ENCODE measurements at regions not wholly inside any gene's neighbourhood (a gene's known extent, or its start where the extent isn't known, plus 50 kb on each side); places are given as distances from the start of the nearest gene placed in this dataset.
A peak's percentile ranks its signal among the peaks of the same experiment; 100 is the strongest.

- ATAC-seq, result no peak
Observed at GRCh38 chr14:45947830-45948229, 694.8 kb upstream of the MIS18BP1 start.

GRCh38 chr14:45946251-45946650, 693.2 kb upstream of the MIS18BP1 start:
- Histone ChIP-seq H3K79me2 (ENCODE audit: low read length) (no peaks in the 10 kb centered on the region), H3K4me1 (ENCODE audit: insufficient read depth, low read length) (no peaks in the 10 kb centered on the region), H3F3A (ENCODE audit: low read length, unreplicated experiment) (no peaks in the 10 kb centered on the region), H3K27ac (ENCODE audit: low read length) (no peak overlapping the region), H4K20me1 (ENCODE audit: low read length) (no peaks in the 10 kb centered on the region), H3K4me2 (ENCODE audit: low read length) (no peak overlapping the region), H3K27me3 (ENCODE audit: low read length) (peaks cover 23% of the 10 kb centered on the region), H2AFZ (ENCODE audit: low read length) (no peak overlapping the region), H3K9me2 (replicated peaks; ENCODE audit: low read length) (no peaks in the 10 kb centered on the region), H3K36me3 (ENCODE audit: low read depth, low read length) (no peaks in the 10 kb centered on the region), H3K4me3 (ENCODE audit: low read length) (no peak overlapping the region), H3K9me3 (ENCODE audit: low read length) (no peaks in the 10 kb centered on the region), H3K9ac (ENCODE audit: low read length) (no peak overlapping the region)
- CTCF ChIA-PET, result no interaction called here
- ATAC-seq (no peak), DNase-seq (no peak)
- TF ChIP-seq, protein P1, sequence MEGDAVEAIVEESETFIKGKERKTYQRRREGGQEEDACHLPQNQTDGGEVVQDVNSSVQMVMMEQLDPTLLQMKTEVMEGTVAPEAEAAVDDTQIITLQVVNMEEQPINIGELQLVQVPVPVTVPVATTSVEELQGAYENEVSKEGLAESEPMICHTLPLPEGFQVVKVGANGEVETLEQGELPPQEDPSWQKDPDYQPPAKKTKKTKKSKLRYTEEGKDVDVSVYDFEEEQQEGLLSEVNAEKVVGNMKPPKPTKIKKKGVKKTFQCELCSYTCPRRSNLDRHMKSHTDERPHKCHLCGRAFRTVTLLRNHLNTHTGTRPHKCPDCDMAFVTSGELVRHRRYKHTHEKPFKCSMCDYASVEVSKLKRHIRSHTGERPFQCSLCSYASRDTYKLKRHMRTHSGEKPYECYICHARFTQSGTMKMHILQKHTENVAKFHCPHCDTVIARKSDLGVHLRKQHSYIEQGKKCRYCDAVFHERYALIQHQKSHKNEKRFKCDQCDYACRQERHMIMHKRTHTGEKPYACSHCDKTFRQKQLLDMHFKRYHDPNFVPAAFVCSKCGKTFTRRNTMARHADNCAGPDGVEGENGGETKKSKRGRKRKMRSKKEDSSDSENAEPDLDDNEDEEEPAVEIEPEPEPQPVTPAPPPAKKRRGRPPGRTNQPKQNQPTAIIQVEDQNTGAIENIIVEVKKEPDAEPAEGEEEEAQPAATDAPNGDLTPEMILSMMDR (conservative IDR thresholded peaks at IDR 0.05; ENCODE audit: low read depth, low read length), result no peak
- no peak for TF ChIP-seq EZH2 (IDR thresholded peaks at IDR 0.05; ENCODE audit: low read length, unreplicated experiment)
- TF ChIP-seq EZH2phosphoT487 (IDR thresholded peaks at IDR 0.05; ENCODE audit: borderline replicate concordance, low read length), result no peak
- intact Hi-C loops (cut with micrococcal nuclease), result loop anchor here (10.0 kb wide), 1 partner anchor 521 kb away; no protein-coding TSS in a partner anchor
- no TSS peak for BruUV-seq (replicated peaks)
- POLR2A ChIA-PET (ENCODE audit: unreplicated experiment), result no interaction called here

More at GRCh38 chr14:45947830-45948229, 694.8 kb upstream of the MIS18BP1 start:
- no peak overlapping the region for H2AFZ ChIP-seq (ENCODE audit: low read length)
- TF ChIP-seq, protein P1 (conservative IDR thresholded peaks at IDR 0.05; ENCODE audit: low read depth, low read length), result no peak
- TF ChIP-seq EZH2phosphoT487 (IDR thresholded peaks at IDR 0.05; ENCODE audit: borderline replicate concordance, low read length) (no peak), EZH2 (IDR thresholded peaks at IDR 0.05; ENCODE audit: low read length, unreplicated experiment) (no peak)
- no peaks in the 10 kb centered on the region for H3K9me3 ChIP-seq (ENCODE audit: low read length)
- intact Hi-C loops (cut with micrococcal nuclease), result loop anchor here (10.0 kb wide), 1 partner anchor 523 kb away; no protein-coding TSS in a partner anchor
- no peak overlapping the region for H3K9ac ChIP-seq (ENCODE audit: low read length)
- DNase-seq, result no peak
- ChIA-PET CTCF (no interaction called here), POLR2A (ENCODE audit: unreplicated experiment) (no interaction called here)
- no peak overlapping the region for H3K4me2 ChIP-seq (ENCODE audit: low read length)
- no peaks in the 10 kb centered on the region for H3K9me2 ChIP-seq (replicated peaks; ENCODE audit: low read length)
- no peak overlapping the region for H3K4me3 ChIP-seq (ENCODE audit: low read length)
- no peaks in the 10 kb centered on the region for H4K20me1 ChIP-seq (ENCODE audit: low read length)
- H3K36me3 ChIP-seq (ENCODE audit: low read depth, low read length), result no peaks in the 10 kb centered on the region
- no peak overlapping the region for H3K27ac ChIP-seq (ENCODE audit: low read length)
- BruUV-seq (replicated peaks), result no TSS peak
- no peaks in the 10 kb centered on the region for H3K4me1 ChIP-seq (ENCODE audit: insufficient read depth, low read length)
- no peaks in the 10 kb centered on the region for H3K79me2 ChIP-seq (ENCODE audit: low read length)
- peaks cover 19% of the 10 kb centered on the region for H3K27me3 ChIP-seq (ENCODE audit: low read length)
- no peaks in the 10 kb centered on the region for H3F3A ChIP-seq (ENCODE audit: low read length, unreplicated experiment)

DNA sequence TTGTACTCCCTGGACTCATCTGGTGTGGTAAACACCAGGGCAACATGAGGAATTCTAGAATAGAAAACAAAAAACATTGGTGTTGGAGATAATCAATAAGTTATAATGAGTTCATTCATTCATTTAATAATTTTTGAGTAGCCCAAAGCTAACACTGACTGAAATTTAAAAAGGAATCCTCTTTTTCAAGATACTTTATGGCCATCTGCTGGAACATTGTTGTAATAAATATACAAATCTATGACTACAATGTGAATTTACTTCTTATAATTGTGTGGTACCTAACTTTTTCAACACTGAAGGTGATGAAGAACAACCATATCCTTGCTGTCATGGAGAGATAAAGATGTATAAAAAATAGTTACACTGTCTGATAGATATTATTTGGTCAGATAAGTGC, 687.3 kb upstream of the MIS18BP1 start:
- H3K4me2 ChIP-seq (ENCODE audit: low read length), result no peak overlapping the region
- H4K20me1 ChIP-seq (ENCODE audit: low read length), result no peaks in the 10 kb centered on the region
- intact Hi-C loops (cut with micrococcal nuclease), result loop anchor here (1.0 to 10.0 kb wide), 4 partner anchors 102 to 516 kb away; no protein-coding TSS in a partner anchor
- peaks cover 33% of the 10 kb centered on the region for H3K27me3 ChIP-seq (ENCODE audit: low read length)
- TF ChIP-seq, protein P1 (conservative IDR thresholded peaks at IDR 0.05; ENCODE audit: low read depth, low read length), result peak; percentile 64
- TF ChIP-seq EZH2 (IDR thresholded peaks at IDR 0.05; ENCODE audit: low read length, unreplicated experiment), result no peak
- ChIA-PET CTCF (interaction anchor here (0.6 kb wide), 2 partner anchors 222 to 289 kb away, joined by 4 read pairs; no protein-coding TSS in a partner anchor), POLR2A (ENCODE audit: unreplicated experiment) (no interaction called here)
- no TSS peak for BruUV-seq (replicated peaks)
- no peaks in the 10 kb centered on the region for H3K9me2 ChIP-seq (replicated peaks; ENCODE audit: low read length)
- no peaks in the 10 kb centered on the region for H3K9me3 ChIP-seq (ENCODE audit: low read length)
- no peaks in the 10 kb centered on the region for H3K4me1 ChIP-seq (ENCODE audit: insufficient read depth, low read length)
- ATAC-seq (0 out of 2 replicates have a peak, but pooled peaks have one; percentile 37), DNase-seq (peak; percentile 43)
- no peak overlapping the region for H3K4me3 ChIP-seq (ENCODE audit: low read length)
- H3K79me2 ChIP-seq (ENCODE audit: low read length), result no peaks in the 10 kb centered on the region
- H3F3A ChIP-seq (ENCODE audit: low read length, unreplicated experiment), result no peaks in the 10 kb centered on the region
- H2AFZ ChIP-seq (ENCODE audit: low read length), result no peak overlapping the region
- H3K27ac ChIP-seq (ENCODE audit: low read length), result no peak overlapping the region
- no peaks in the 10 kb centered on the region for H3K36me3 ChIP-seq (ENCODE audit: low read depth, low read length)
- no peak overlapping the region for H3K9ac ChIP-seq (ENCODE audit: low read length)
